Stomach smooth muscle (tissue), 2 donors: ENCODE measurements at regions not wholly inside any gene's neighbourhood (a gene's known extent, or its start where the extent isn't known, plus 50 kb on each side); places are given as distances from the start of the nearest gene placed in this dataset.
"Not testable (repeated sequence)": the region's sequence is repeated elsewhere in the genome, so short reads cannot be mapped to it uniquely, and the experiment has no call there.

Experiments used
- H3K27ac ChIP-seq: one replicate; pipeline ENCODE4 v1.7.0; 2013; ENCODE audit warnings: mild to moderate bottlenecking, low read length, inconsistent platforms
- H3K27me3 ChIP-seq, 2 donors: one replicate each; pipeline ENCODE4 v1.7.0; 2013; ENCODE audit warnings: low read length in 2 of 2; ENCODE audit not compliant: insufficient read depth in 2 of 2, control insufficient read depth in 1 of 2
- H3K36me3 ChIP-seq, 2 donors: one replicate each; pipeline ENCODE4 v1.7.0; 2013; ENCODE audit warnings: low read length in 2 of 2; ENCODE audit not compliant: control insufficient read depth in 2 of 2, insufficient read depth in 2 of 2
- H3K4me1 ChIP-seq: one replicate; pipeline ENCODE4 v1.7.0; 2013; ENCODE audit warnings: low read length; ENCODE audit not compliant: control insufficient read depth, insufficient read depth
- H3K4me3 ChIP-seq, 2 donors: one replicate each; pipeline ENCODE4 v1.7.0; 2013; ENCODE audit warnings: low read length in 2 of 2
- H3K9ac ChIP-seq, 2 donors: one replicate each; pipeline ENCODE4 v1.7.0; 2013; ENCODE audit warnings: low read length in 2 of 2, mild to moderate bottlenecking in 1 of 2
- H3K9me3 ChIP-seq, 2 donors: one replicate each; pipeline ENCODE4 v1.7.0; 2013; ENCODE audit warnings: low read length in 2 of 2; ENCODE audit not compliant: control insufficient read depth in 2 of 2
- donor health status: healthy.
- donor health status: Pancreatic carcinoma.

- Histone ChIP-seq H3K36me3 (no peaks in the 10 kb centered on the region), H3K27me3 (no peaks in the 10 kb centered on the region), H3K4me1 (peaks cover 14% of the 10 kb centered on the region), H3K27ac (peak overlapping the region; percentile 46), H3K9ac (no peak overlapping the region), H3K9me3 (no peaks in the 10 kb centered on the region), H3K4me3 (peak overlapping the region; percentile 3 to 47)
Observed at GRCh38 chr12:46963977-46964971, 115.1 kb upstream of the PCED1B start.

- Histone ChIP-seq H3K27ac (no peak overlapping the region), H3K4me3 (no peak overlapping the region), H3K36me3 (no peaks in the 10 kb centered on the region), H3K27me3 (no peaks in the 10 kb centered on the region), H3K4me1 (peaks cover 14% of the 10 kb centered on the region), H3K9ac (no peak overlapping the region), H3K9me3 (no peaks in the 10 kb centered on the region)
Observed at GRCh38 chr12:46965137-46965536, 114.3 kb upstream of the PCED1B start.

- no peaks in the 10 kb centered on the region for H3K27me3 ChIP-seq
- H3K36me3 ChIP-seq: no peaks in the 10 kb centered on the region
- no peaks in the 10 kb centered on the region for H3K9me3 ChIP-seq
- H3K27ac ChIP-seq: no peak overlapping the region
- peaks cover 14% of the 10 kb centered on the region for H3K4me1 ChIP-seq
- H3K9ac ChIP-seq: no peak overlapping the region
- H3K4me3 ChIP-seq: no peak overlapping the region
Observed at GRCh38 chr12:46965880-46966279, 113.5 kb upstream of the PCED1B start.

GRCh38 chr12:46970636-46971035, 108.8 kb upstream of the PCED1B start:
- Histone ChIP-seq H3K9me3 (no peaks in the 10 kb centered on the region), H3K27me3 (no peaks in the 10 kb centered on the region)

GRCh38 chr12:46973937-46974336, 105.5 kb upstream of the PCED1B start:
- not testable (repeated sequence) for H3K4me1 ChIP-seq, H3K4me3 ChIP-seq, H3K9ac ChIP-seq, H3K36me3 ChIP-seq, H3K27ac ChIP-seq, H3K9me3 ChIP-seq, H3K27me3 ChIP-seq

More at GRCh38 chr12:46970636-46971035, 108.8 kb upstream of the PCED1B start:
- Histone ChIP-seq H3K9ac (no peak overlapping the region), H3K27ac (no peak overlapping the region), H3K4me1 (no peaks in the 10 kb centered on the region), H3K36me3 (no peaks in the 10 kb centered on the region), H3K4me3 (no peak overlapping the region)

- H3K36me3 ChIP-seq: no peaks in the 10 kb centered on the region
- no peak overlapping the region for H3K27ac ChIP-seq
- H3K27me3 ChIP-seq: no peaks in the 10 kb centered on the region
- H3K4me1 ChIP-seq: no peaks in the 10 kb centered on the region
- no peak overlapping the region for H3K4me3 ChIP-seq
- H3K9ac ChIP-seq: no peak overlapping the region
- H3K9me3 ChIP-seq: no peaks in the 10 kb centered on the region
Observed at GRCh38 chr12:46977871-46978375, 101.5 kb upstream of the PCED1B start.

- Histone ChIP-seq H3K36me3 (no peaks in the 10 kb centered on the region), H3K4me1 (no peaks in the 10 kb centered on the region), H3K4me3 (no peak overlapping the region), H3K9ac (no peak overlapping the region), H3K27me3 (no peaks in the 10 kb centered on the region), H3K9me3 (no peaks in the 10 kb centered on the region), H3K27ac (no peak overlapping the region)
Observed at GRCh38 chr12:46981622-46982021, 97.8 kb upstream of the PCED1B start.

GRCh38 chr12:46982629-46983392, 96.6 kb upstream of the PCED1B start:
- Histone ChIP-seq H3K9ac (no peak overlapping the region), H3K36me3 (no peaks in the 10 kb centered on the region), H3K27me3 (no peaks in the 10 kb centered on the region), H3K4me1 (no peaks in the 10 kb centered on the region), H3K4me3 (no peak overlapping the region), H3K9me3 (no peaks in the 10 kb centered on the region), H3K27ac (no peak overlapping the region)

- H3K4me3 ChIP-seq: no peak overlapping the region
- no peaks in the 10 kb centered on the region for H3K9me3 ChIP-seq
- no peak overlapping the region for H3K9ac ChIP-seq
- no peaks in the 10 kb centered on the region for H3K27me3 ChIP-seq
- H3K36me3 ChIP-seq: no peaks in the 10 kb centered on the region
- H3K27ac ChIP-seq: no peak overlapping the region
- H3K4me1 ChIP-seq: no peaks in the 10 kb centered on the region
Observed at GRCh38 chr12:46983393-46983793, 96.0 kb upstream of the PCED1B start.

GRCh38 chr12:46983959-46984841, 95.2 kb upstream of the PCED1B start:
- Histone ChIP-seq H3K4me3 (no peak overlapping the region), H3K4me1 (no peaks in the 10 kb centered on the region), H3K27me3 (no peaks in the 10 kb centered on the region), H3K9me3 (no peaks in the 10 kb centered on the region), H3K27ac (no peak overlapping the region), H3K9ac (no peak overlapping the region), H3K36me3 (no peaks in the 10 kb centered on the region)
